ENCODE measurements at regions not wholly inside any gene's neighbourhood (a gene's known extent, or its start where the extent isn't known, plus 50 kb on each side); places are given as distances from the start of the nearest gene placed in this dataset.

- TF ChIP-seq EZH2 (IDR thresholded peaks at IDR 0.05; ENCODE audit: low read depth, unreplicated experiment) = no peak
- TF ChIP-seq ETS1 (IDR thresholded peaks at IDR 0.05) = no peak
- no peak for TF ChIP-seq REST (IDR thresholded peaks at IDR 0.05; ENCODE audit: unreplicated experiment)
- TF ChIP-seq ZNF331 (CRISPR knock-in tag; IDR thresholded peaks at IDR 0.05; ENCODE audit: low read depth) = no peak
- no peak for TF ChIP-seq CTCF (conservative IDR thresholded peaks at IDR 0.05; ENCODE audit: low read depth in 2 of 2)
- TF ChIP-seq ZNF114 (CRISPR knock-in tag; IDR thresholded peaks at IDR 0.05) = no peak
- no peak for TF ChIP-seq EZH2phosphoT487 (IDR thresholded peaks at IDR 0.05; ENCODE audit: unreplicated experiment)
- TF ChIP-seq STAT1 (IDR thresholded peaks at IDR 0.05; ENCODE audit: unreplicated experiment) = no peak
- H3K4me3 Mint-ChIP-seq = no peak overlapping the region; the same call in 2 of the 3 replicates
- peaks cover 50% of the 10 kb centered on the region for H3K4me1 Mint-ChIP-seq
- H3K9me3 Mint-ChIP-seq = no peaks in the 10 kb centered on the region
- peaks cover 27% of the 10 kb centered on the region for H3K4me1 ChIP-seq (ENCODE audit: insufficient read depth)
- peak overlapping the region; percentile 91 for H2AFZ ChIP-seq
- H3K9me2 ChIP-seq (ENCODE audit: insufficient read depth) = no peaks in the 10 kb centered on the region
- no peak overlapping the region for H3K27ac Mint-ChIP-seq
- H3K27me3 ChIP-seq (ENCODE audit: insufficient read depth) = no peaks in the 10 kb centered on the region
- no peaks in the 10 kb centered on the region for H3K79me2 ChIP-seq (replicated peaks; ENCODE audit: insufficient read depth)
- peaks cover 13% of the 10 kb centered on the region for H3K27me3 Mint-ChIP-seq (ENCODE audit: insufficient read depth, low read depth, poor library complexity)
- DNase-seq (ENCODE audit: low spot score) (no peak), ATAC-seq (peak; percentile 13)
- no peaks in the 10 kb centered on the region for H3K36me3 ChIP-seq (ENCODE audit: insufficient read depth)
- H3K36me3 Mint-ChIP-seq (ENCODE audit: low read depth) = no peaks in the 10 kb centered on the region
- H3K4me2 ChIP-seq = 0 out of 2 replicates have a peak overlapping the region, but pooled peaks have one; percentile 20
- no peak overlapping the region for H3K27ac ChIP-seq (ENCODE audit: low read depth)
- H4K20me1 ChIP-seq (replicated peaks; ENCODE audit: insufficient read depth) = no peaks in the 10 kb centered on the region
- no peaks in the 10 kb centered on the region; the same call in 1 of the 2 replicates for H3F3A ChIP-seq (replicated peaks; ENCODE audit: low read depth)
- no peak overlapping the region for H3K4me3 ChIP-seq
Observed at GRCh38 chr1:228866468-228866867, 131.2 kb downstream of the RHOU start.

All from GM23338 (cell line).